Naive thymus-derived CD4-positive, alpha-beta T cell (primary cell): ENCODE measurements at regions not wholly inside any gene's neighbourhood (a gene's known extent, or its start where the extent isn't known, plus 50 kb on each side); places are given as distances from the start of the nearest gene placed in this dataset.

Experiments
- ATAC-seq: fragments of 150-1000 bp; cut with Tn5 transposase; 2 replicates; pipeline ENCODE4 v1.10.0; 2021; ENCODE audit warnings: mild to moderate bottlenecking, moderate library complexity
- CTCF ChIA-PET: fragments of 350-600 bp; sonication (Branson Sonifier 250); formaldehyde crosslinking; loops from one replicate; lab custom pipeline; 2021; ENCODE audit warnings: antibody characterized with exemption; lab: Charles Lee
- POLR2A ChIA-PET: fragments of 350-600 bp; sonication (Branson Sonifier 250); formaldehyde crosslinking; loops from one replicate; lab custom pipeline; 2021; ENCODE audit warnings: antibody characterized with exemption, inconsistent platforms; lab: Charles Lee
- DNase-seq, 9 donors: peaks; one replicate each; pipeline versions ENCODE4 v3.0.0 to v3.0.0-alpha.2; 2020 to 2022; ENCODE audit warnings: mixed read lengths in 1 of 9
- H3K27ac ChIP-seq: one replicate; pipeline ENCODE4 v1.7.0; 2013; ENCODE audit warnings: mild to moderate bottlenecking, low read depth, low read length, moderate library complexity
- H3K27me3 ChIP-seq, 2 donors: one replicate each; pipeline ENCODE4 v1.7.0; 2013; ENCODE audit warnings: low read length in 2 of 2, mild to moderate bottlenecking in 2 of 2, moderate library complexity in 2 of 2; ENCODE audit not compliant: control insufficient read depth in 2 of 2, insufficient read depth in 2 of 2
- H3K36me3 ChIP-seq, 3 experiments: 1 replicate in 2 of 3; 2 replicates in 1 of 3; pipeline ENCODE4 v1.7.0; 2013; ENCODE audit warnings: low read length in 3 of 3, mild to moderate bottlenecking in 3 of 3, moderate library complexity in 1 of 3; ENCODE audit not compliant: insufficient read depth in 3 of 3, control insufficient read depth in 2 of 3
- H3K4me1 ChIP-seq, 2 donors: one replicate each; pipeline ENCODE4 v1.7.0; 2013; ENCODE audit warnings: low read length in 2 of 2, mild to moderate bottlenecking in 2 of 2, moderate library complexity in 1 of 2; ENCODE audit not compliant: control insufficient read depth in 2 of 2, insufficient read depth in 2 of 2
- H3K4me3 ChIP-seq: 2 replicates; pipeline ENCODE4 v1.7.0; 2013; ENCODE audit warnings: mild to moderate bottlenecking, low read length
- H3K9me3 ChIP-seq, 3 experiments: 1 replicate in 2 of 3; 2 replicates in 1 of 3; pipeline ENCODE4 v1.7.0; 2013; ENCODE audit warnings: low read length in 3 of 3; ENCODE audit not compliant: control insufficient read depth in 2 of 3
- H3K27ac Mint-ChIP-seq, 9 donors: one replicate each; pipeline ENCODE4 v1.8.0; 2020 to 2022; ENCODE audit warnings: mixed read lengths in 9 of 9, mild to moderate bottlenecking in 8 of 9, moderate library complexity in 5 of 9, inconsistent platforms in 2 of 9
- H3K27me3 Mint-ChIP-seq, 5 donors: one replicate each; pipeline ENCODE4 v1.8.0; 2021 to 2022; ENCODE audit warnings: mixed read lengths in 5 of 5, mild to moderate bottlenecking in 1 of 5
- H3K36me3 Mint-ChIP-seq, 5 donors: one replicate each; pipeline ENCODE4 v1.8.0; 2020 to 2022; ENCODE audit warnings: mixed read lengths in 5 of 5, mild to moderate bottlenecking in 3 of 5, inconsistent platforms in 1 of 5
- H3K4me1 Mint-ChIP-seq, 7 donors: one replicate each; pipeline ENCODE4 v1.8.0; 2020 to 2022; ENCODE audit warnings: mixed read lengths in 7 of 7, mild to moderate bottlenecking in 3 of 7, inconsistent platforms in 1 of 7
- H3K4me3 Mint-ChIP-seq, 10 donors: one replicate each; pipeline ENCODE4 v1.8.0; 2020 to 2022; ENCODE audit warnings: mild to moderate bottlenecking in 10 of 10, mixed read lengths in 10 of 10, moderate library complexity in 6 of 10, inconsistent platforms in 2 of 10
- H3K9me3 Mint-ChIP-seq, 11 donors: one replicate each; pipeline ENCODE4 v1.8.0; 2020 to 2022; ENCODE audit warnings: mixed read lengths in 11 of 11, mild to moderate bottlenecking in 4 of 11, inconsistent platforms in 1 of 11, moderate library complexity in 1 of 11
- intact Hi-C, 2 donors: fragments of 100-400 bp; cut with micrococcal nuclease; formaldehyde crosslinking; loops; one replicate each; pipeline ENCODE4 v1.15.1; 2023

- Histone ChIP-seq H3K4me1 (no peaks in the 10 kb centered on the region), H3K36me3 (no peaks in the 10 kb centered on the region), H3K27ac (no peak overlapping the region), H3K9me3 (no peaks in the 10 kb centered on the region), H3K4me3 (no peak overlapping the region), H3K27me3 (no peaks in the 10 kb centered on the region)
- Mint-ChIP-seq H3K4me1 (no peaks in the 10 kb centered on the region), H3K36me3 (no peaks in the 10 kb centered on the region), H3K9me3 (peaks cover 0 to 21% (median 3%) of the 10 kb centered on the region in 11 donors), H3K27ac (no peak overlapping the region), H3K27me3 (peaks cover 3 to 25% (median 11%) of the 10 kb centered on the region in 5 donors), H3K4me3 (no peak overlapping the region)
- DNase-seq (no peak), ATAC-seq (no peak)
- POLR2A ChIA-PET: no interaction called here
- intact Hi-C loops: no loop called here
- CTCF ChIA-PET: no interaction called here
These were observed 162.7 kb downstream of the ANKRD60 start for GRCh38 chr20:58065508-58066361.

GRCh38 chr20:58064411-58065010 is 163.9 kb downstream of the ANKRD60 start:
- no peak overlapping the region for H3K4me3 ChIP-seq
- no peaks in the 10 kb centered on the region for H3K27me3 ChIP-seq
- POLR2A ChIA-PET: no interaction called here
- DNase-seq: no peak
- ATAC-seq: no peak
- CTCF ChIA-PET: no interaction called here
- H3K27ac ChIP-seq: no peak overlapping the region
- Mint-ChIP-seq H3K4me1 (no peaks in the 10 kb centered on the region), H3K36me3 (no peaks in the 10 kb centered on the region), H3K27me3 (peaks cover 3 to 24% (median 16%) of the 10 kb centered on the region in 5 donors), H3K9me3 (peaks cover 0 to 21% (median 3%) of the 10 kb centered on the region in 11 donors), H3K4me3 (no peak overlapping the region), H3K27ac (no peak overlapping the region)
- H3K4me1 ChIP-seq: no peaks in the 10 kb centered on the region
- no peaks in the 10 kb centered on the region for H3K36me3 ChIP-seq
- intact Hi-C loops: no loop called here
- no peaks in the 10 kb centered on the region for H3K9me3 ChIP-seq

GRCh38 chr20:58059260-58059544 is 169.3 kb downstream of the ANKRD60 start:
- H3K27me3 Mint-ChIP-seq: peaks cover 3 to 49% (median 31%) of the 10 kb centered on the region in 5 donors
- no peaks in the 10 kb centered on the region for H3K4me1 Mint-ChIP-seq

DNA sequence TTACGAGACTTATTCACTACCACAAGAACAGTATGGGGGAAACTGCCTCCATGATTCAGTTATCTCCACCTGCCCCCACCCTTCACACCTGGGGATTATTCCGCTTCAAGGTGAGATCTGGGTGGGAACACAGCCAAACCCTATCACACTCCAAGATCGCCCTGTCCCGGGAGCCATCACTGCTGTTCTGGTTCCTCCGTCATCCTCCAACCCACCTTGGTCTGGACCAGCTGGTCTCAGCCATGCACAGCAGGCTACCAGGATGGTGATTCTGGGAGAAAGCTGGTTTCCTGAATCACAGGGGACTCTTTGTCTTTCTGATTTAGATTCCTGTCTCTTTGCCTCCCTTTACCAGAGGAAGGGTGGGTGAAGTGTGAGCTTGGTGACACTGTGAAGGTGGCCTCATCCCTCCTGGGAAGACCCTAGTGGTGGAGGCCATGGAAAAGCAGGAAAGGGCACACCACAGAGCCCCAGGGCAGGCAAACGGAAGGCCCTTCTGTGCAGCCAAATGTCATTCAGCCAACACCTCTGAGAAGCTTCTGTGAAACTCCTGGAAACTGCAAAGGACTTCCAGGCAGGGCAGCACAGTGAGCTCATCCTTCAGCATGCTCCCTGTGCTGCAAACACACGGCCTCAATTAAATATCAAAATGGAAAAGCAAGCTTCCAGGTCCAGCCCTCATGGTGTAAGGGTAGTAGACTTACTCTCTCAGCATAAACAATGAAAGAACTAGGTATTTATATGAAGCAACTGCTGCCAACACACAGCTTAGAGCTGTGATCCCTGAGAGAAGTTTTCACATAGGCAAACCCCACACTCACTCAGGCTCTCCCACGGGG is 169.8 kb downstream of the ANKRD60 start:
- no peaks in the 10 kb centered on the region for H3K4me1 ChIP-seq
- H3K9me3 ChIP-seq: no peaks in the 10 kb centered on the region
- ChIA-PET CTCF (no interaction called here), POLR2A (no interaction called here)
- Mint-ChIP-seq H3K4me1 (peaks cover 0 to 1% (median 0%) of the 10 kb centered on the region in 7 donors), H3K9me3 (peaks cover 0 to 21% (median 3%) of the 10 kb centered on the region in 11 donors), H3K36me3 (no peaks in the 10 kb centered on the region), H3K27ac (no peak overlapping the region), H3K27me3 (peaks cover 3 to 55% (median 34%) of the 10 kb centered on the region in 5 donors), H3K4me3 (no peak overlapping the region)
- H3K4me3 ChIP-seq: no peak overlapping the region
- H3K27ac ChIP-seq: no peak overlapping the region
- peaks cover 0 to 3% of the 10 kb centered on the region in 2 donors for H3K27me3 ChIP-seq
- intact Hi-C loops: no loop called here
- DNase-seq (no peak), ATAC-seq (no peak)
- H3K36me3 ChIP-seq: no peaks in the 10 kb centered on the region

More at GRCh38 chr20:58059260-58059544, 169.3 kb downstream of the ANKRD60 start:
- Mint-ChIP-seq H3K36me3 (no peaks in the 10 kb centered on the region), H3K4me3 (no peak overlapping the region), H3K9me3 (peaks cover 0 to 21% (median 3%) of the 10 kb centered on the region in 11 donors), H3K27ac (no peak overlapping the region)
- ChIA-PET CTCF (no interaction called here), POLR2A (no interaction called here)
- no peak overlapping the region for H3K4me3 ChIP-seq
- peaks cover 0 to 3% of the 10 kb centered on the region in 2 donors for H3K27me3 ChIP-seq
- intact Hi-C loops: no loop called here
- no peaks in the 10 kb centered on the region for H3K4me1 ChIP-seq
- H3K27ac ChIP-seq: no peak overlapping the region
- H3K36me3 ChIP-seq: no peaks in the 10 kb centered on the region
- no peaks in the 10 kb centered on the region for H3K9me3 ChIP-seq
- DNase-seq: no peak
- ATAC-seq: no peak

- CTCF ChIA-PET: interaction anchor here (0.6 kb wide), 1 partner anchor 150 kb away, joined by 4 read pairs; no protein-coding TSS in a partner anchor
- Mint-ChIP-seq H3K36me3 (no peaks in the 10 kb centered on the region), H3K4me3 (no peak overlapping the region), H3K4me1 (peaks cover 0 to 1% (median 0%) of the 10 kb centered on the region in 7 donors), H3K27me3 (peaks cover 2 to 53% (median 36%) of the 10 kb centered on the region in 5 donors), H3K27ac (no peak overlapping the region), H3K9me3 (peaks cover 0 to 7% (median 2%) of the 10 kb centered on the region in 11 donors)
- Histone ChIP-seq H3K36me3 (no peaks in the 10 kb centered on the region), H3K4me1 (no peaks in the 10 kb centered on the region), H3K27me3 (peaks cover 0 to 3% of the 10 kb centered on the region in 2 donors), H3K27ac (no peak overlapping the region), H3K9me3 (no peaks in the 10 kb centered on the region), H3K4me3 (no peak overlapping the region)
- ATAC-seq (no peak), DNase-seq (no peak)
- POLR2A ChIA-PET: no interaction called here
- intact Hi-C loops: no loop called here
These were observed 171.3 kb downstream of the ANKRD60 start for GRCh38 chr20:58056921-58057686.

GRCh38 chr20:58056021-58056591 is 172.3 kb downstream of the ANKRD60 start:
- H3K36me3 Mint-ChIP-seq: peaks cover 0 to 3% (median 0%) of the 10 kb centered on the region in 5 donors
- no peak overlapping the region for H3K4me3 Mint-ChIP-seq
- peaks cover 0 to 1% (median 0%) of the 10 kb centered on the region in 7 donors for H3K4me1 Mint-ChIP-seq
- peaks cover 0 to 8% (median 0%) of the 10 kb centered on the region in 3 experiments for H3K9me3 ChIP-seq
- DNase-seq: no peak
- H3K27ac ChIP-seq: no peak overlapping the region
- CTCF ChIA-PET: no interaction called here
- H3K27ac Mint-ChIP-seq: no peak overlapping the region
- no peaks in the 10 kb centered on the region for H3K36me3 ChIP-seq
- ATAC-seq: no peak
- no peak overlapping the region for H3K4me3 ChIP-seq
- POLR2A ChIA-PET: no interaction called here
- peaks cover 0 to 3% of the 10 kb centered on the region in 2 donors for H3K27me3 ChIP-seq
- peaks cover 0 to 56% (median 41%) of the 10 kb centered on the region in 5 donors for H3K27me3 Mint-ChIP-seq
- H3K4me1 ChIP-seq: no peaks in the 10 kb centered on the region
- H3K9me3 Mint-ChIP-seq: peaks cover 0 to 10% (median 9%) of the 10 kb centered on the region in 11 donors
- intact Hi-C loops: no loop called here
